Bronchial epithelial cell (primary cell): ENCODE measurements at regions not wholly inside any gene's neighbourhood (a gene's known extent, or its start where the extent isn't known, plus 50 kb on each side); places are given as distances from the start of the nearest gene placed in this dataset.

Experiments
- DNase-seq: peaks from one replicate; pipeline ENCODE4 v3.0.0-alpha.2; 2010; ENCODE audit warnings: low read depth
- FAIRE-seq: peaks from 2 replicates; lab custom pipeline; 2011; peaks lifted over from hg19 to GRCh38; lab: Jason Lieb, UNC
- H3K27me3 ChIP-seq: 2 replicates; pipeline ENCODE4 v1.5.1; 2011; ENCODE audit warnings: low read length; ENCODE audit not compliant: control insufficient read depth, insufficient read depth
- H3K36me3 ChIP-seq: 2 replicates; pipeline ENCODE4 v1.5.1; 2011; ENCODE audit warnings: low read length; ENCODE audit not compliant: control insufficient read depth, insufficient read depth
- H3K4me3 ChIP-seq: 2 replicates; pipeline ENCODE4 v1.5.1; 2011; ENCODE audit warnings: mild to moderate bottlenecking, low read depth, low read length, control low read depth
- CTCF ChIP-seq: IDR thresholded peaks from 2 replicates; pipeline ENCODE4 v1.5.1; 2011; ENCODE audit warnings: mild to moderate bottlenecking, moderate library complexity, low read length, control low read depth, inconsistent platforms; ENCODE audit not compliant: insufficient read depth, severe bottlenecking

DNA sequence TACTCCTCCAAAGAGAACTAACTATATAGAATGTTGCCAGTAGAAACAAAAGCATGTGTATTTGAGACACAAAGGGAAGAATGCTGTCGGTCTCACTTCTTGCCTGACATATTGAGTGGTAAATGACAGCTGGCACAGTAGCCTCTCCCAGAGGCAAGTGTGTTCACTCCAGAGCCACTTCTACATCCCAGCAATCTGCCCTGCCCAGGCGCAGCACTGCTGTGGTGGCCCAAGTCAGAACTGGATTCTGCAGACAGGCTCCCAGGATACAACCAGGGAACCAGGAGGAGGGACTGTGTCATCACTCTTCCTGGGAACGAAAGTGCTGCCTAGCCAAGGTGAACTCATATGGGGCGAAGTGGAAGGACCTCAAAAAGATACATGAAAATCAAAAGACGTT is 103.2 kb upstream of the ARMC2 start:
- Histone ChIP-seq H3K4me3 (no peak overlapping the region), H3K36me3 (no peaks in the 10 kb centered on the region), H3K27me3 (no peaks in the 10 kb centered on the region)
- TF ChIP-seq CTCF, result no peak
- no peak for FAIRE-seq
- no peak for DNase-seq

DNA sequence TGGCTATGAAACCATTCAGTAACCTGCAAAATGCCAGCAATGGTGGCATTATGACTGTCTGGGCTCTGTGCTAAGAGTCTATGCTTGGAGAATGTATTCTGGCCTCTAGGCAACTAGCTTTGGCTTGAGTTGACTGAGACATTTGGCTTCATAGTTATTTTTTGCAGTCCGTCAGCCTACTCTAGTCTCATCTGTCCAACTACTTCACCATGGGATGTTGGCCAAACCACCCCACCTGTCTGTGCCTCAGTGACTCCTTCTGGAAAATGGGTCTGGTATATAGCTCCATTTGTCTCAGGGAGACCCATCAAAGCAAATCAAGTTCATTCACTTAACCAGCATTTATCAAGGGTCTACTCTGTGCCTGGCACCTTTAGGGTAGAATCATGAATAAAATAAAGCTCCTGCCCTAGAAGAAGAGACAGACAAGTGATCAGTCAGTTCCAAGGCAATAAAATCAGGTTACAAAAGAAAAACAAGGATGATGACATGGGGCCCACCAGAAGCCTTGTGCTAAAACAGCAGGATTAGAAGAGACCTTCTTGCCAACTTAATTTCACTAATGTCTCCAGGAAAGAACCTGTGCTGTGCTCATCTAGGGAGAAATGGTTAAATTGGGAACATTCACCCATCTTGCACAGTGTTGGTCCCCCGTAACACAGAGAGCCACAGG is 102.4 kb upstream of the ARMC2 start:
- no peak for FAIRE-seq
- DNase-seq, result no peak
- Histone ChIP-seq H3K4me3 (no peak overlapping the region), H3K36me3 (no peaks in the 10 kb centered on the region), H3K27me3 (no peaks in the 10 kb centered on the region)
- no peak for TF ChIP-seq CTCF

GRCh38 chr6:108746366-108746765 is 101.9 kb upstream of the ARMC2 start:
- no peaks in the 10 kb centered on the region for H3K36me3 ChIP-seq
- no peak overlapping the region for H3K4me3 ChIP-seq
- peak; percentile 17 for TF ChIP-seq CTCF
- H3K27me3 ChIP-seq, result no peaks in the 10 kb centered on the region
- peak; percentile 91 for DNase-seq
- peak; percentile 23 for FAIRE-seq

- FAIRE-seq (no peak), DNase-seq (no peak)
- Histone ChIP-seq H3K27me3 (no peaks in the 10 kb centered on the region), H3K4me3 (no peak overlapping the region), H3K36me3 (no peaks in the 10 kb centered on the region)
- TF ChIP-seq CTCF, result no peak
Measured at GRCh38 chr6:108746836-108747575, 101.2 kb upstream of the ARMC2 start.

GRCh38 chr6:108748055-108748454 is 100.2 kb upstream of the ARMC2 start:
- no peak overlapping the region for H3K4me3 ChIP-seq
- TF ChIP-seq CTCF, result no peak
- no peaks in the 10 kb centered on the region for H3K36me3 ChIP-seq
- DNase-seq (peak; percentile 77), FAIRE-seq (no peak)
- H3K27me3 ChIP-seq, result no peaks in the 10 kb centered on the region
